OCI-LY7 (cell line): ENCODE measurements at regions not wholly inside any gene's neighbourhood (a gene's known extent, or its start where the extent isn't known, plus 50 kb on each side); places are given as distances from the start of the nearest gene placed in this dataset.

Experiments
- BruUV-seq: library from RNA; stranded (reverse); fragments of 400-500 nt; replicated peaks from 2 replicates; lab custom pipeline; 2021; lab: Mats Ljungman, UMichigan
- CTCF ChIA-PET: fragments of 300-600 bp; sonication (Branson Sonifier 250); formaldehyde crosslinking; loops from one replicate; lab custom pipeline; 2022; ENCODE audit warnings: antibody characterized with exemption; ENCODE audit not compliant: unreplicated experiment; lab: Charles Lee
- POLR2A ChIA-PET: fragments of 300-600 bp; sonication (Branson Sonifier 250); formaldehyde crosslinking; loops from one replicate; lab custom pipeline; 2022; ENCODE audit warnings: antibody characterized with exemption; lab: Charles Lee
- DNase-seq: peaks from one replicate; pipeline ENCODE4 v3.0.0-alpha.2; 2015; ENCODE audit warnings: low spot score
- H2AFZ ChIP-seq: fragments of 200-600 bp; sonication (generic), shearing (Covaris generic); 2 replicates; pipeline ENCODE4 v1.6.1; 2014; ENCODE audit warnings: mild to moderate bottlenecking, antibody characterized with exemption, low read length, moderate library complexity
- H3K27ac ChIP-seq: fragments of 200-600 bp; sonication (generic); 2 replicates; pipeline ENCODE4 v1.5.1; 2014; ENCODE audit warnings: mixed run types, low read depth, mild to moderate bottlenecking, moderate library complexity, low read length, inconsistent platforms; ENCODE audit not compliant: poor library complexity, severe bottlenecking
- H3K36me3 ChIP-seq: fragments of 200-600 bp; sonication (generic); 2 replicates; pipeline ENCODE4 v1.6.1; 2014; ENCODE audit warnings: mild to moderate bottlenecking, antibody characterized with exemption, low read length, moderate library complexity, mixed read lengths; ENCODE audit not compliant: insufficient read depth
- H3K4me1 ChIP-seq: fragments of 200-600 bp; sonication (generic); 2 replicates; pipeline ENCODE4 v1.5.1; 2014; ENCODE audit warnings: mild to moderate bottlenecking, low read length; ENCODE audit not compliant: insufficient read depth, poor library complexity, severe bottlenecking
- H3K4me2 ChIP-seq: fragments of 200-600 bp; sonication (generic); 2 replicates; pipeline ENCODE4 v1.6.1; 2014; ENCODE audit warnings: mild to moderate bottlenecking, low read length
- H3K4me3 ChIP-seq: fragments of 200-600 bp; sonication (generic); 2 replicates; pipeline ENCODE4 v1.5.1; 2014; ENCODE audit warnings: mild to moderate bottlenecking, low read depth, low read length; ENCODE audit not compliant: poor library complexity, severe bottlenecking
- H3K79me2 ChIP-seq: fragments of 200-600 bp; sonication (generic); 2 replicates; pipeline ENCODE4 v1.6.1; 2016; ENCODE audit warnings: low read depth, mild to moderate bottlenecking, low read length, moderate library complexity, mixed read lengths; ENCODE audit not compliant: insufficient read depth
- H3K9me2 ChIP-seq: fragments of 200-600 bp; sonication (generic); 2 replicates; pipeline ENCODE4 v1.6.1; 2016; ENCODE audit warnings: mild to moderate bottlenecking, low read length, mixed read lengths; ENCODE audit not compliant: insufficient read depth
- H3K9me3 ChIP-seq: fragments of 200-600 bp; sonication (generic); 2 replicates; pipeline ENCODE4 v1.6.1; 2014; ENCODE audit warnings: mild to moderate bottlenecking, mixed run types, low read length, mixed read lengths
- H4K20me1 ChIP-seq: fragments of 200-600 bp; sonication (generic); 2 replicates; pipeline ENCODE4 v1.6.1; 2014; ENCODE audit warnings: mild to moderate bottlenecking, antibody characterized with exemption, low read length, moderate library complexity, mixed read lengths; ENCODE audit not compliant: insufficient read depth
- EZH2phosphoT487 ChIP-seq: fragments of 200-600 bp; sonication (generic); IDR thresholded peaks from 2 replicates; pipeline ENCODE4 v1.6.1; 2018; ENCODE audit warnings: low read depth, borderline replicate concordance, mild to moderate bottlenecking, mixed run types, antibody characterized with exemption, low read length, moderate library complexity, mixed read lengths
- intact Hi-C: fragments of 100-400 bp; cut with micrococcal nuclease; formaldehyde crosslinking; loops from one replicate; pipeline ENCODE4 v1.10.0; 2022; ENCODE audit not compliant: unreplicated experiment
- TF ChIP-seq, protein P1 (sequence below): fragments of 200-600 bp; sonication (generic); conservative IDR thresholded peaks from 2 replicates; pipeline ENCODE4 v1.5.1; 2014; ENCODE audit warnings: mild to moderate bottlenecking, antibody characterized with exemption, low read length, moderate library complexity, mixed read lengths

DNA sequence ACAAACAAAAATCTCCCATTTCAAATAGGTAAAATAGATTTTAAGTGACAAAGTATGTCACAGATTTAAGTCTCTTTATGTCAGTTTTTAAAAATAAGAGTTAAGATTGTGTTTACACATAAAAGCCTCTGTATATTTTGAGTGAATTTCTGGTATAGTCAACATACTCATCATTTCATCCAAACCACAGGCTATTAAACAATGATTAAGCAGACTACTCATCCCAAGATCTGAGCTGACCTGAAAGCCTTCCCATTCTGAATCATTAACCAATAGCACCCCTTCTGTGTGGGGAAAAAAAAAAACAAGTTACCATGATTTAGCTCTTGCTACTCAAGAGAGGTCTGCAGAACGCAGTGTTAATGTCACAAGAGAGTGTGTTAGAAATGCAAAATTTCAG lies 284.4 kb upstream of the NBEA start:
- H3K4me1 ChIP-seq: no peaks in the 10 kb centered on the region
- no peaks in the 10 kb centered on the region for H3K9me3 ChIP-seq
- POLR2A ChIA-PET: no interaction called here
- no peaks in the 10 kb centered on the region for H3K79me2 ChIP-seq
- BruUV-seq: no TSS peak
- no peak overlapping the region for H2AFZ ChIP-seq
- no peak overlapping the region for H3K4me2 ChIP-seq
- no peak overlapping the region for H3K4me3 ChIP-seq
- TF ChIP-seq, protein P1, sequence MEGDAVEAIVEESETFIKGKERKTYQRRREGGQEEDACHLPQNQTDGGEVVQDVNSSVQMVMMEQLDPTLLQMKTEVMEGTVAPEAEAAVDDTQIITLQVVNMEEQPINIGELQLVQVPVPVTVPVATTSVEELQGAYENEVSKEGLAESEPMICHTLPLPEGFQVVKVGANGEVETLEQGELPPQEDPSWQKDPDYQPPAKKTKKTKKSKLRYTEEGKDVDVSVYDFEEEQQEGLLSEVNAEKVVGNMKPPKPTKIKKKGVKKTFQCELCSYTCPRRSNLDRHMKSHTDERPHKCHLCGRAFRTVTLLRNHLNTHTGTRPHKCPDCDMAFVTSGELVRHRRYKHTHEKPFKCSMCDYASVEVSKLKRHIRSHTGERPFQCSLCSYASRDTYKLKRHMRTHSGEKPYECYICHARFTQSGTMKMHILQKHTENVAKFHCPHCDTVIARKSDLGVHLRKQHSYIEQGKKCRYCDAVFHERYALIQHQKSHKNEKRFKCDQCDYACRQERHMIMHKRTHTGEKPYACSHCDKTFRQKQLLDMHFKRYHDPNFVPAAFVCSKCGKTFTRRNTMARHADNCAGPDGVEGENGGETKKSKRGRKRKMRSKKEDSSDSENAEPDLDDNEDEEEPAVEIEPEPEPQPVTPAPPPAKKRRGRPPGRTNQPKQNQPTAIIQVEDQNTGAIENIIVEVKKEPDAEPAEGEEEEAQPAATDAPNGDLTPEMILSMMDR: no peak
- TF ChIP-seq EZH2phosphoT487: no peak
- DNase-seq: no peak
- no peaks in the 10 kb centered on the region for H4K20me1 ChIP-seq
- H3K36me3 ChIP-seq: no peaks in the 10 kb centered on the region
- CTCF ChIA-PET: no interaction called here
- H3K27ac ChIP-seq: no peak overlapping the region
- intact Hi-C loops: no loop called here
- no peaks in the 10 kb centered on the region for H3K9me2 ChIP-seq

DNA sequence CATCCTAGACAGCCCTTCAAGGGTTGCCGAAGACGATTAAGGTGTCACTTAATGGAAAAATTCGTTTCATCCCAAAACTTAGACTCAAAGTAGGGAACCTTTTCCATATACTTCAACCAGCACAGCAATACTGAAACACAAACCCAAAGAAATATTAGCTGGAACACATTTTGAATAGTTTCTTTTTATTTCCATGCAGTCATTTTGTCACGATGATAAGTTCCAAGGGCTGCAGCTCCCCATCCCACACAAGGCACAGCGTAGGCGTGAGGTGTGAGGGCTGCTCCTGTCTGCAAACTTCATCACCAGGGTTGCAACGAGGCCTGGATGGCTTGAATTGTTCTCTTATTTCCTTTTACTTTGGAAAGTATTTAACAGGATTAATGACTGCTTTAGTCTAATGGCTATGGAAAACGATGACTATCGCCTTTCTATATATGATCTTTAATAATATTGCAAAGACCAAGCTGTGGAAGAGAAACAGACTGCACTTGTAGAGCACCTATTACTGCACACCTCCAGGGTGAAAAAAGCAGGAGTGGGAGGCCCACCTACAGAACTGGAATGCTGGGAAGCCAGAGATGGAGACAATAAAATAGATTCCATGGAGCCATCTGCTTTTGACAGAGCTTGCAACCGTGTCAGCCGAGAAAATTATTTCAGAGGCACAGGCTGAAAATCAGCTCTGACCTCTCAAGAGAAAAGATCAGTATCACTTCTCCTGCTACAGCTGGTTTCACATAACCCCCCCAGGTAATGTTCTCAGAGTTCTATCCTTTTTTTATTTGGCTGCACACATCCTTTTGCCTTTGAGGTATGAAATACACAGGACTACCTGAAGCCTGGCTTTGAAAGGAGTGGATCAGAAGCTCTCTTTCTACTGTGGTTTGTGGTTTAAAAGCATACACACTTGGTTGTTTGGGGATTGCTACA lies 274.5 kb upstream of the NBEA start:
- H3K27ac ChIP-seq: no peak overlapping the region
- POLR2A ChIA-PET: interaction anchor here (0.6 to 1.2 kb wide), 3 partner anchors 124 to 217 kb away, joined by 3 to 4 read pairs (median 3); no protein-coding TSS in a partner anchor
- TF ChIP-seq EZH2phosphoT487: no peak
- TF ChIP-seq, protein P1: no peak

DNA sequence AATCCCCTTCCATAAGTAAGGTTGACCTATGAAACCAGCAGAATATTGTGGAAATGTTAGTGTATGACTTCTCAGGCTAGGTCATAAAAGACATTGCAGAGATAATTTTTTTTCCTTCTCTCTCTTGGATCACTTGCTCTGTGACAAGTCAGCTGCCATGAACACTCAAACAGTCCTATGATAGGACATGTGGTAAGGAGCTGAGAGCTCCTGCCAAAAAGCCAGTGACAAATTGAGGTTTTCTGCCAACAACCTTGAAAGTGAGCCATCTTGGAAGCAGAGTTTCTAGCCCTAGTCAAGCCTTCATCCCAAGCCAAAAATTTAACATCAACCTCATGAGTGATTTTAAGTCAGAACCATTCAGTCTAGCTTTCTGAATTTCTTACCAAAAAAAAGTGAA lies 270.9 kb upstream of the NBEA start:
- no peaks in the 10 kb centered on the region for H3K9me2 ChIP-seq
- no peak overlapping the region for H3K4me2 ChIP-seq
- H4K20me1 ChIP-seq: no peaks in the 10 kb centered on the region
- no peaks in the 10 kb centered on the region for H3K4me1 ChIP-seq
- no peaks in the 10 kb centered on the region for H3K79me2 ChIP-seq
- H2AFZ ChIP-seq: no peak overlapping the region
- intact Hi-C loops: no loop called here
- H3K9me3 ChIP-seq: no peaks in the 10 kb centered on the region
- H3K4me3 ChIP-seq: no peak overlapping the region
- TF ChIP-seq, protein P1: no peak
- TF ChIP-seq EZH2phosphoT487: no peak
- no peak for DNase-seq
- H3K36me3 ChIP-seq: no peaks in the 10 kb centered on the region
- no peak overlapping the region for H3K27ac ChIP-seq
- BruUV-seq: no TSS peak
- CTCF ChIA-PET: no interaction called here
- POLR2A ChIA-PET: no interaction called here

More for the DNA sequence above, 274.5 kb upstream of the NBEA start:
- no peak overlapping the region for H3K4me3 ChIP-seq
- no peak for DNase-seq
- H3K4me2 ChIP-seq: no peak overlapping the region
- no peak overlapping the region for H2AFZ ChIP-seq
- H3K4me1 ChIP-seq: no peaks in the 10 kb centered on the region
- intact Hi-C loops: no loop called here
- H4K20me1 ChIP-seq: no peaks in the 10 kb centered on the region
- CTCF ChIA-PET: no interaction called here
- H3K36me3 ChIP-seq: no peaks in the 10 kb centered on the region
- no TSS peak for BruUV-seq
- no peaks in the 10 kb centered on the region for H3K79me2 ChIP-seq
- no peaks in the 10 kb centered on the region for H3K9me3 ChIP-seq
- no peaks in the 10 kb centered on the region for H3K9me2 ChIP-seq
